RWPE1 (cell line): ENCODE measurements at regions not wholly inside any gene's neighbourhood (a gene's known extent, or its start where the extent isn't known, plus 50 kb on each side); places are given as distances from the start of the nearest gene placed in this dataset.

Source experiments
- CTCF ChIA-PET: fragments of 350-600 bp; sonication (Branson Sonifier 250); formaldehyde crosslinking; extraction: SDS; loops from one replicate; lab custom pipeline; 2021; lab: Yijun Ruan, JAX
- POLR2A ChIA-PET: fragments of 400-600 bp; formaldehyde crosslinking; extraction: SDS; loops from one replicate; lab custom pipeline; 2020; ENCODE audit warnings: antibody characterized with exemption; ENCODE audit not compliant: low non-redundant PET; lab: Yijun Ruan, JAX
- DNase-seq: peaks from one replicate; pipeline ENCODE4 v3.0.0; 2012; ENCODE audit warnings: low spot score
- H3K27ac ChIP-seq: fragments of 450-650 bp; 2 replicates; pipeline ENCODE4 v1.5.1; 2017
- CTCF ChIP-seq: fragments of 450-650 bp; conservative IDR thresholded peaks from 2 replicates; pipeline ENCODE4 v1.5.1; 2017; ENCODE audit warnings: low read depth, mild to moderate bottlenecking

- ChIA-PET CTCF (no interaction called here), POLR2A (no interaction called here)
- H3K27ac ChIP-seq = no peak overlapping the region
- no peak for DNase-seq
- TF ChIP-seq CTCF = no peak
Observed at GRCh38 chr9:102209176-102209575, 470.7 kb upstream of the GRIN3A start.

- ChIA-PET CTCF (no interaction called here), POLR2A (no interaction called here)
- no peak for DNase-seq
Observed at GRCh38 chr9:102206432-102206831, 468.0 kb upstream of the GRIN3A start.

DNA sequence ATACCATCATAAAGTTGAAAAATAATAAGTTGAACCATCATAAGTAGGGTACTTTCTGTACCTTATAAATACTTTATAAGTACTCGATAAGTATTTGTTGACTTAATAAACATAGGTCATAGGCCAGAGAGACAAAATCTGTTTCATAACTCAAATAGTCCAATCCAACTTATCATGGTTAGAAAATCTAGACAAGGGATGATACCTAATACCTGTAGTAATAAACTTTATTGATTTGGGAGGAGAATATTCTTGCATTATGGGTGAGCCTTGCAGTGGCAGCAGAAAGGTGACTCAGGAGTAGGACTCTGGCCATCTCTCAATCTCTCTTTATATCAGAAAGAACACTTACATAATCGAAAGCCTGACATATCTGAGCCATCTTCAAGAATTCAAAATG, 466.8 kb upstream of the GRIN3A start:
- no peak for DNase-seq
- TF ChIP-seq CTCF = no peak
- ChIA-PET CTCF (no interaction called here), POLR2A (no interaction called here)
- H3K27ac ChIP-seq = no peak overlapping the region

More at GRCh38 chr9:102206432-102206831, 468.0 kb upstream of the GRIN3A start:
- no peak for TF ChIP-seq CTCF
- H3K27ac ChIP-seq = no peak overlapping the region

- H3K27ac ChIP-seq = no peak overlapping the region
- no peak for DNase-seq
- no peak for TF ChIP-seq CTCF
- POLR2A ChIA-PET = no interaction called here
- CTCF ChIA-PET = interaction anchor here (0.6 kb wide), 1 partner anchor 130 kb away, joined by 3 read pairs; no protein-coding TSS in a partner anchor
Observed at GRCh38 chr9:102202126-102202525, 463.7 kb upstream of the GRIN3A start.

GRCh38 chr9:102185962-102186361, 447.5 kb upstream of the GRIN3A start:
- CTCF ChIA-PET = no interaction called here
- H3K27ac ChIP-seq = no peak overlapping the region
- no peak for TF ChIP-seq CTCF
- POLR2A ChIA-PET = no interaction called here
- DNase-seq = no peak

DNA sequence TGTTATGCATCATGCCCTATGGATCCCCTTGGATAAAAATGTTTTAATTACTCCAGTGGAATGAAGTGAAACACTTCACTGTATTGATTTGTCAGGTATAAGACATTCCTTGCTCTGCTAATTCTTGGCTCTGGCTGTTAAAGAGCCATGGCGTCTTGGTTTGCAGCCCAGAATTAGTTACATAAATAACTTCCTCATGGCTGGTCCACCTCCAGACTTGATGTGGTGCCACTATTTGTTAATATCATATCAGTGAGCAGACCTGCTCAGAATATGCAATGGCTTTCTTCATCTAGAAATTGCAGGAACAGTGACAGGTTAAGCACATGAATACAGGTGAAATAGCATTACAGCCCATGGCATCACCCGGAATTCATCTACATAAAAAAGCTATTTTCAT, 446.9 kb upstream of the GRIN3A start:
- no peak overlapping the region for H3K27ac ChIP-seq
- no peak for TF ChIP-seq CTCF
- CTCF ChIA-PET = no interaction called here
- DNase-seq = no peak
- POLR2A ChIA-PET = no interaction called here
